Stimulated activated CD8-positive, alpha-beta memory T cell treated with anti-CD3 and anti-CD28 coated beads, Interleukin-7, amount 100 ng/mL, for 1 hour (primary cell): ENCODE measurements at regions not wholly inside any gene's neighbourhood (a gene's known extent, or its start where the extent isn't known, plus 50 kb on each side); places are given as distances from the start of the nearest gene placed in this dataset.

Experiments
- DNase-seq, 2 donors: peaks; one replicate each; pipeline ENCODE4 v3.0.0-alpha.2; 2020; ENCODE audit warnings: low read depth in 2 of 2

GRCh38 chr12:89185181-89185580, 167.1 kb downstream of the DUSP6 start:
- no peak for DNase-seq

DNA sequence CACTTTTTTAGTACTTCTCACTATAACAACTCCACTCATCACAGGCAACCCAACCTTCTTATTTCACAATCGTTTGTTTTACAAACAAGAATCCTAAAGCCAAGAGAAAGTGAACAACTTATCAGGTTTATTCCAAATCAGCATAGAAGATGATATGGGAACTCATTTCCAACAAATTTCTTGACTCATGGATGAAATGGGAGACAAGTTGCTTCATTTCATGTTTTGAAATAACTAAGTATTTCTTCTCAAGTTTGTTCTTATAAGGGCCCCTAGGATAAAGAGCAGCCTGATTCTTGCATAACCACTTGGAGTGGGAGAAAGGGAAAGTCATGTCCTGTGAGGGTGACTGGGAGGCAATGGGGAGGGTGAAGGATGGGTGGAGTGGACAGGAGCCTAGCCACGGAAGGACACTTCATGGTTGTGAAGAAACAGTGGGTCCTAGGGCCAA, 168.3 kb downstream of the DUSP6 start:
- DNase-seq, result no peak

- DNase-seq, result no peak
These were observed 170.9 kb downstream of the DUSP6 start for GRCh38 chr12:89181271-89181920.

DNA sequence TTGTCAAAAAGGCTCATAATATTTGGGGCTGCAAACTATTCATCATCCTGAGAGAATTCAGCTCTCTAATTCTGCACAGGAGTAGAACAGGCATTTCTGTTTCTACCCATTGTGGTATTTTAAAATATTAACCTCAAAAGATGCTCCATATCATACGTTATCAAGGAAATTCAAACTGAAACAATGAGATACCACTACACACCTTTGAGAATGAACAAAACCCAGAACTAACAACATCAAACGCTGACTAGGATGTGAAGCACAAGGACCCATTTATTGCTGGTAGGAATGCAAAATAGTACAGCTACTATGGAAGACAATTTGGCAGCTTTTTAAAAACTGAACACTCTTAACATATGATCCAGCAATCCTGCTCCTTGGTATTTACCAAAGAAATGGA, 171.8 kb downstream of the DUSP6 start:
- DNase-seq, result no peak

DNA sequence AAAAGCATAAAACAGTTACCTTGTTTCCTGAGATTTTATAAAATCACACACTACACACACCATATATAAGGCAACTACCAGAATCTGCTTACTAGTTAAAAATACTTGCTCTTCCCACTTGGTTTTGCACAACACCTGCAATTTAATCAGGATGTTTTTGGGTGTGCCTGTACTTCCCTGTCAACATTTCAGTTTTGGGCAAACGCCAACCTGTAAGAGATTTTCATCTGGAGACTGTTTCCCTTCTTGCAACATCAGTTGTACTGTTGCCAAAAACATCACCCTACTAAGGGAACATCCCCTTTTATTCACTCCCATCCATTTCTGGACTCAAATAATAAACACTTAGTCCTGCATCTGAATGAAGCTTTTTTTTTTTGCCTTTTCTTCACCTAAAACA, 172.3 kb downstream of the DUSP6 start:
- no peak for DNase-seq

GRCh38 chr12:89179245-89179644, 173.1 kb downstream of the DUSP6 start:
- DNase-seq, result no peak

GRCh38 chr12:89177802-89178395, 174.4 kb downstream of the DUSP6 start:
- no peak for DNase-seq

DNA sequence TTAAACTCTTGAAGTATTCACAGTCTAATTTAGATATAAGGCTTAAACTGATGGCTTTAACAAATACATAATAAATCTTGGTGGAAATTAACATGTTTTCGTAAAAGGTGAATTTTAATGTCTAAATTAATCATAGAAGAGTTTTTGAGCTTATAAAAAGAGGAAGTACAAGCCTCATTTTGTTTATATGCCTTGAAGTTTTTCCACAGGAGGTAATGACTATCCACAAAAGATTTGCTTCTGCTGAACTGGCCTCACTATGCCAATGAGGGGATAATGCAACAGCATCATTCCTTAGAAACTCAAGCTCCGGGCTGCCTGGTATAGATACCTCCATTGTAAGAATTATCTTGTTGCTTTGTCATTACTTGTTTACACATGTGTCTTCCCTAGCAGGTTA, 175.6 kb downstream of the DUSP6 start:
- no peak for DNase-seq

DNA sequence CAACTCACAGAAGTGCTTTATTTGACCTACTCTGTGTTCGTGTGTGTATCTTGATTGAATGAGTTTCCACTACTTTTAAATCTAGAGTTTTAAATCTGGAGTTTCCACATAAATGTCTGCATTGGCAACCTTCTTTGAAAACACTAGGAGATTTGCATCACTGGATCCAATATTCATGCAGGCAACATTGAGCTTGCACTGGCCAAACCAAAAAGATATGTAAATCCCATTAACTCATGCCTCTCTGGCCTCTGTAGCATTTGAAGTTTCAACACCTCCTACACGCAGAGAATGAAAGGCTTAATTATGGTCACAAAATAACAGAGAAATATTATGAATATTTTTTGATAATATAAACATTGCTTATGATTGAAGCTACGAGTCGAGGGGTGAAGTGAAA, 178.6 kb downstream of the DUSP6 start:
- DNase-seq, result no peak

DNA sequence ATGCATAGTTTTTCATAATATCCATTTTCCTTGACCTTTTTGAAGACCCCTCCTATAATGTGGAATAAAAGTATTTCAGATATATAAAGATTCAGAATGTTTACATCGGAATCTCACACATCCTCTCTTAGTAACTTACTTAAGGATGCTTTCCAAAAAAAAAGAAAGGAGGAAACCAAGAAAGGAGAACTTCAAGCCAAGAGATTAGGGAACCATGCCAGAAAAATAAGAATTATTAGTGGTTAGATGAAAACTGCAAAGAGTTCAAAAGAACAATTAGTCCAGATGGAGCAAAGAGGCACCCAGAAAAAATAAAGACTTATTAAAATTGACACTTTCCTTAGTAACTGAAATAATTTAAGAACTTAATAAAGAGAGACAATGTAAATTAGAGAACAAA, 179.2 kb downstream of the DUSP6 start:
- no peak for DNase-seq

DNA sequence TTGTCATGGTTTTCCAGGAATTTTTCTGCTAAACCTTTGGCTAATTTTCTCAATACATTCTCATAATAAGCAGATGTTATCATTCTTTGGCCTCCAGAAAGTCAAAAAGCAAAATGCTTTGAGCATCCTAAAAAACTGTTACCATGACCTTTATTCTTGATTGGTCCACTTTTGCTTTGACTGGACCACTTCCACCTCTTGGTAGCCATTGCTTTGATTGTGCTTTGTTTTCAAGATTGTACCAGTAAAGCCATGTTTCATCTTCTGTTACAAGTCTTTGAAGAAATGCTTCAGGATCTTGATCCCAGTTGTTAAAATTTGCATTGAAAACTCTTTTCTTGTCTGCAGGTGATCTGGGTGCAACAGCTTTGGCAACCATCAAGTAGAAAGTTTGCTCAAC, 180.1 kb downstream of the DUSP6 start:
- no peak for DNase-seq

- DNase-seq, result no peak
These were observed 183.0 kb downstream of the DUSP6 start for GRCh38 chr12:89169321-89169720.

GRCh38 chr12:89167986-89168385, 184.3 kb downstream of the DUSP6 start:
- no peak for DNase-seq

DNA sequence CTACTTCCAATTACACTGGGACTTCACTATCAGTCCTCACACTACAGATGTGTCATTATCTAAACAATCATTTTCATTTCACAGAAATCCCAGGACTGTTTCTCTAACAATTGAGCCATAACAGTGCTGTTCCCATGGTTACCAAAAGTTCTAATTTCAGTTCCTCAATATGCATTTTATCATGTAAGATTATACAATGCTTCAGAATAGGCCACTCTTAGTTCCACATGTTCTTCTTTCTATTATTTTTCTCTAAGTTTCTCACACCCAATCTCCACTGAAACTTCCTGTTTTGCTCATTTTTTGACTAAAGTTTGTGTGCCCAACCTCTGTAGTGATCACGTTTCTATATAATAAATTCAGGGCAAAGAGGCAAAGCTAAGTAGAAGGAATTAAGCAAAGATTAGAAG, 185.8 kb downstream of the DUSP6 start:
- no peak for DNase-seq

DNA sequence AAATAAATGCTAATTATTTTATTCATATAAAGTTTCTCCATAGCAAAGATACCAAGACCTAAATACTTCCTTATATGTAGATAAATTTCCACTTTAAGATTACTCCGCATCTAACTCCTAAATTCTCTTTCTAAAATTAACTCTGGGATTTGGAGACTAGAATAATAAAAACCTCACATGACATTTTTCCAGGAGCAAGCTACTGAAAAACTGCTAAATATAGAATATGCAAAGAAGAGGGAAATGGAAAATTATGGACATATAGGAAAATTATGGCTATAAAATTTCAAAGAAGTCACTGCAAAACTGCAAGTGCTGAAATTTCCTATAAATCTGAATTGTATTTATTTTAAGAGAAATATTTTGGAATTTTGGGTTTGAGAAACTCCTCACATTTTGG, 186.2 kb downstream of the DUSP6 start:
- DNase-seq, result no peak

DNA sequence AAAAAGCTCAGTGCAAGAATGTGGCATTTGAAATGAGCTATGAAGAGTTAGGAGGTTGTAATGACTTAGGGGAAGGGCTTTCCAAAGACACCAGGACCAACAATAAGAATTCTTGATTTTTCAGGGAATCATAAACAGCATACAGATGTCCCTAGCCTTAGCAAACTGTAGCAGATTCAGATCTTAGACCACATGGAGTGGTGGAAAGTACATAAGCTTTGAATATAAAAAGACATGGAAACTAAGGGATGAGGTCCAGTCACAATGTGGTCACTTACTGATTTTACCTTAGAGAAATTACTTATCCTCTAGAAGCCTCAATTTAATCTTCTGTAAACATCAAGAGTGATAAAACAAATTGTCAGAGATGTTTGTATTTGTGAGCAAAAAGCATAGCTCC, 186.6 kb downstream of the DUSP6 start:
- no peak for DNase-seq

GRCh38 chr12:89163918-89164317, 188.4 kb downstream of the DUSP6 start:
- no peak for DNase-seq

DNA sequence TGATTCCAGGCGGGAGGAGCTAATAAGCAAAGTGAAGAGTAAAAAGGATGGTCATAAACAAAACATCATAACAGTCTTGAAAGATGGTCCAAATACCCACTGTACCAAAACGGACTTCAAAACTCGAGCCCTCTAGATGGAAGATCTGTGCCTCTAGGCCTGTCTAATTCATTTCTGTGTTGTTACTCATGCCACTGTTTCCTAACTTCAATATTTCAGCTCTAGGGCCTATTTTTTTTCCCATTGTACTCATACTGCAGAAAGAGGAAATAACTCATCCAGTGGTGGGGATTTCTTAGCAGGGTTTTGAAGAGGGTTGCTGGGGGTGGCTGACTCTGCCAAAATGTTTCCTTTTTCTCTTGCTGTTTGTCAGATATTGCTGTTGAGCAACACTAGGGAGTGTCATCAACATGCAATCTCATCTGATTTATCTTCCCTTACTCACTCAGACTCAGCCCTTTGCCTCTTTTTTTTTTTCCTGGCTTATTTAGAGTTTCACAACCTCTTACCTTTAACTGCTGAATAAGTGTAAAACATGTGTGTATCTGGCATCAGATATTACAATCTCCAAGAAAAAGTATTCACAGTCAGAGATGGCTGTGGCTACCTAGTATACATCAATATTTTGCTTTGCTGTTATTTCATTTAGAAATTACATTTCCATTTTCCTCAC, 189.6 kb downstream of the DUSP6 start:
- DNase-seq, result no peak

- no peak for DNase-seq
These were observed 190.7 kb downstream of the DUSP6 start for GRCh38 chr12:89161557-89161956.

- DNase-seq, result no peak
These were observed 191.6 kb downstream of the DUSP6 start for GRCh38 chr12:89160716-89161123.

DNA sequence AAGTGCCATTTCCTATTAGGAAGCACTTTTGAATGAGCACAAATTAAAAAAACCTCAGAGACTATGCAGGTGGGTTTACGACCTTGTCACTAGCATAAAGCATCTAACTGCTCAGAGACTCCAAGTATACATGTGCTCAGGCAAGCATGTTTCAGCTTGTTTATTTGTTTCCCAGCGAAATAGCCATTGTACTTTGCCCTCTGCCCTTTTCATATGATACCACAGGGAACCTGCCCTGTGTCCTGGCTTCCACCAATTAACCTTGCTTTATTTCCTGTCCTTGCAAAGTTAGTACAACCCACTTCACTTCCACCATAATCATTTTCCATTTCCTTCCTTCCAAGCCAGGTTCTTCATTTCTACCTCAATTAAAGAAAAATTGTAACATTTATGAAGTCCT, 194.9 kb downstream of the DUSP6 start:
- no peak for DNase-seq

- DNase-seq, result no peak
These were observed 195.4 kb downstream of the DUSP6 start for GRCh38 chr12:89156862-89157262.

GRCh38 chr12:89156340-89156739, 196.0 kb downstream of the DUSP6 start:
- no peak for DNase-seq
